Thoracic aorta (tissue), 2 donors: ENCODE measurements at regions not wholly inside any gene's neighbourhood (a gene's known extent, or its start where the extent isn't known, plus 50 kb on each side); places are given as distances from the start of the nearest gene placed in this dataset.

Experiments
- ATAC-seq: fragments of 150-250 bp; one replicate; pipeline ENCODE4 v1.8.0; 2017; ENCODE audit warnings: low read depth; ENCODE audit not compliant: insufficient number of reproducible peaks, low FRiP score
- DNase-seq: peaks from one replicate; pipeline ENCODE4 v3.0.0-alpha.2; 2020; ENCODE audit warnings: low spot score
- H3K27ac ChIP-seq, 2 donors: fragments of 200-600 bp; sonication (generic); 1 replicate in 1 of 2; 2 replicates in 1 of 2; pipeline ENCODE4 v1.5.1; 2016; ENCODE audit warnings: mild to moderate bottlenecking in 2 of 2, moderate library complexity in 2 of 2
- H3K27me3 ChIP-seq: fragments of 200-600 bp; sonication (generic); replicated peaks from 2 replicates; pipeline ENCODE4 v1.6.0; 2016; ENCODE audit warnings: mild to moderate bottlenecking; ENCODE audit not compliant: insufficient read depth
- H3K36me3 ChIP-seq: fragments of 200-600 bp; sonication (generic); one replicate; pipeline ENCODE4 v1.5.1; 2016
- H3K4me1 ChIP-seq, 2 donors: fragments of 200-600 bp; sonication (generic); 1 replicate in 1 of 2; 2 replicates in 1 of 2; pipeline versions ENCODE4 v1.5.1 to v1.6.0; 2016; ENCODE audit warnings: low read depth in 2 of 2, mild to moderate bottlenecking in 1 of 2; ENCODE audit not compliant: control insufficient read depth in 1 of 2
- H3K4me3 ChIP-seq: fragments of 200-600 bp; sonication (generic); 2 replicates; pipeline ENCODE4 v1.5.1; 2016; ENCODE audit warnings: mild to moderate bottlenecking
- H3K9me3 ChIP-seq: fragments of 200-600 bp; sonication (generic); 2 replicates; pipeline ENCODE4 v1.5.1; 2016
- CTCF ChIP-seq: fragments of 200-600 bp; sonication (generic); IDR thresholded peaks from one replicate; pipeline ENCODE4 v1.5.1; 2019; ENCODE audit warnings: antibody characterized with exemption

- DNase-seq (no peak), ATAC-seq (no peak)
- H3K4me3 ChIP-seq = no peak overlapping the region
- H3K4me1 ChIP-seq = no peaks in the 10 kb centered on the region
- H3K9me3 ChIP-seq = no peaks in the 10 kb centered on the region
- H3K27ac ChIP-seq = no peak overlapping the region
- H3K36me3 ChIP-seq = no peaks in the 10 kb centered on the region
- H3K27me3 ChIP-seq = no peaks in the 10 kb centered on the region
- TF ChIP-seq CTCF = no peak
Observed at GRCh38 chr4:123167931-123168330, 228.7 kb upstream of the SPRY1 start.

- Histone ChIP-seq H3K27me3 (no peaks in the 10 kb centered on the region), H3K4me1 (no peaks in the 10 kb centered on the region), H3K4me3 (no peak overlapping the region), H3K36me3 (no peaks in the 10 kb centered on the region), H3K27ac (no peak overlapping the region), H3K9me3 (no peaks in the 10 kb centered on the region)
- ATAC-seq = no peak
- no peak for TF ChIP-seq CTCF
- DNase-seq = no peak
Observed at GRCh38 chr4:123168812-123169211, 227.8 kb upstream of the SPRY1 start.

- no peak for TF ChIP-seq CTCF
- Histone ChIP-seq H3K27ac (no peak overlapping the region), H3K36me3 (no peaks in the 10 kb centered on the region), H3K4me1 (no peaks in the 10 kb centered on the region), H3K4me3 (no peak overlapping the region), H3K9me3 (no peaks in the 10 kb centered on the region), H3K27me3 (no peaks in the 10 kb centered on the region)
- DNase-seq = no peak
- ATAC-seq = no peak
Observed at GRCh38 chr4:123170843-123171242, 225.8 kb upstream of the SPRY1 start.

DNA sequence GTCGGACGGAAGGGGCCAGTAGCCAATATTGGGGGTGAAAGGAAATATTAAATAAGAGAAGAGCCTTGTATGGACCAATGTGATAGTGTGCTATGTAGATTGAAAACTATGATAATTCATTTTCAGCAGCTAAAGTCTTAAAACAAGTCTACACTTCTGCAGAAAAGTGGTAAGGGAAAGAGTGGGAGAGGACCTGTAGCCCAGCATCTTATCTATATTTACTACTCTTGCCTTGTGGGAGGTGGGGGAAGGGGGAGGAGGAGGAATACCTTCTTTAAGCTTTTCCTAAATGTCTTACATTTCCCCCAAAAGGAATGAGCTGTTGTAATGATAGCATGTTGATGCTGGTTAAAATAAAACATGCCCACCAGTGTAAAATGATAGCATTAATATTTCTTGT lies 220.0 kb upstream of the SPRY1 start:
- DNase-seq (no peak), ATAC-seq (no peak)
- Histone ChIP-seq H3K27ac (no peak overlapping the region), H3K9me3 (no peaks in the 10 kb centered on the region), H3K4me1 (no peaks in the 10 kb centered on the region), H3K36me3 (no peaks in the 10 kb centered on the region), H3K4me3 (no peak overlapping the region), H3K27me3 (no peaks in the 10 kb centered on the region)
- no peak for TF ChIP-seq CTCF

DNA sequence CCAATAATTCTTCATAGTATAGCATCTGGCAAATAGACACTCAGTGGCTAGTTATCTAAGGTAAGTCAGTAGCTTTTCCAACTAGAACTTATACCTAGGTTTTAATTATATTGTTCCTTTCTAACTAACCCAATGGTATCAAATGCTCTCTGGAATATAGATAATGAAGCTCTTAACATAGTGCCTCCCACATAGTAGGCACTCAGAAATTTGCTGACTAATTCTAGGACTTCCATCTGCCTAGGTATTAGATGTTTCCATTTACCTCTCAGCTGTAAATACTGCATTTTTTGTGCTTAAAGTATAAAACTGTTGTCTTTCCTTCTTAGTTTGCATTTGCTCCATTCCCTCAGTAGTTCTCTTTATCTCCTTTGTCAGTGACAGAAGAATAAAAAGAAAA lies 214.3 kb upstream of the SPRY1 start:
- H3K9me3 ChIP-seq = no peaks in the 10 kb centered on the region
- no peaks in the 10 kb centered on the region for H3K4me1 ChIP-seq
- TF ChIP-seq CTCF = no peak
- ATAC-seq = no peak
- no peaks in the 10 kb centered on the region for H3K27me3 ChIP-seq
- no peak overlapping the region for H3K4me3 ChIP-seq
- no peaks in the 10 kb centered on the region for H3K36me3 ChIP-seq
- DNase-seq = no peak
- no peak overlapping the region for H3K27ac ChIP-seq
